Upper lobe of left lung (tissue), 6 donors: ENCODE measurements at regions not wholly inside any gene's neighbourhood (a gene's known extent, or its start where the extent isn't known, plus 50 kb on each side); places are given as distances from the start of the nearest gene placed in this dataset.
"Not testable (repeated sequence)": the region's sequence is repeated elsewhere in the genome, so short reads cannot be mapped to it uniquely, and the experiment has no call there.

Experiments
- ATAC-seq, 2 donors: fragments of 200-7000 bp; cut with Tn5 transposase; one replicate each; pipeline ENCODE4 v1.9.1; 2022; ENCODE audit warnings: mild to moderate bottlenecking in 2 of 2, moderate library complexity in 2 of 2; ENCODE audit not compliant: low FRiP score in 2 of 2
- DNase-seq, 2 donors: peaks; one replicate each; pipeline ENCODE4 v3.0.0-alpha.2; 2019 to 2020
- H3K27ac ChIP-seq, 4 donors: fragments of 200-600 bp; sonication (generic); one replicate each; pipeline ENCODE4 v1.5.1; 2016 to 2019
- H3K27me3 ChIP-seq, 4 donors: fragments of 200-600 bp; sonication (generic); one replicate each; pipeline ENCODE4 v1.5.1; 2017 to 2019
- H3K36me3 ChIP-seq, 4 donors: fragments of 200-600 bp; sonication (generic); one replicate each; pipeline ENCODE4 v1.5.1; 2016 to 2019
- H3K4me1 ChIP-seq, 4 donors: fragments of 200-600 bp; sonication (generic); one replicate each; pipeline ENCODE4 v1.5.1; 2018 to 2019
- H3K4me3 ChIP-seq, 4 donors: fragments of 200-600 bp; sonication (generic); one replicate each; pipeline ENCODE4 v1.5.1; 2017 to 2019; ENCODE audit warnings: mild to moderate bottlenecking in 2 of 4, moderate library complexity in 1 of 4
- H3K9me3 ChIP-seq, 4 donors: fragments of 200-600 bp; sonication (generic); one replicate each; pipeline ENCODE4 v1.5.1; 2018 to 2019
- CTCF ChIP-seq, 6 experiments: fragments of 450-650 bp in 4 of 6; fragments of 200-600 bp in 2 of 6; sonication (generic) in 2 of 6; IDR thresholded peaks; one replicate each; pipeline ENCODE4 v1.5.1; 2016 to 2019; ENCODE audit warnings: antibody characterized with exemption in 6 of 6
- EP300 ChIP-seq, 4 donors: sonication (generic); formaldehyde crosslinking; IDR thresholded peaks; one replicate each; pipeline ENCODE4 v1.5.1; 2017; ENCODE audit warnings: antibody characterized with exemption in 4 of 4, control low read depth in 2 of 4
- POLR2A ChIP-seq, 4 donors: fragments of 450-650 bp; IDR thresholded peaks; one replicate each; pipeline ENCODE4 v1.5.1; 2016 to 2017; ENCODE audit warnings: antibody characterized with exemption in 4 of 4, mild to moderate bottlenecking in 2 of 4
- POLR2AphosphoS5 ChIP-seq, 2 donors: sonication (generic); formaldehyde crosslinking; IDR thresholded peaks; one replicate each; pipeline ENCODE4 v1.5.1; 2017; ENCODE audit warnings: antibody characterized with exemption in 2 of 2
- WGBS, 2 donors: methylation state at CpG; one replicate each; pipeline ENCODE4 v1.1.5; 2017 to 2018; 5-methylcytosine and 5-hydroxymethylcytosine counted together
- donor health status: DM: no; HTN: no; CAD: no; lungs with moderate emphysema.
- donor health status: DM: no; HTN: yes; CAD: no; lungs with severe emphysema.

- Histone ChIP-seq H3K27ac (no peak overlapping the region), H3K4me1 (no peaks in the 10 kb centered on the region), H3K36me3 (no peaks in the 10 kb centered on the region), H3K4me3 (no peak overlapping the region), H3K27me3 (no peaks in the 10 kb centered on the region), H3K9me3 (peaks cover 0 to 7% (median 0%) of the 10 kb centered on the region in 4 donors)
- ATAC-seq (peak in 1 of 2 donors; percentile 37), DNase-seq (peak in 1 of 2 donors; percentile 17)
- TF ChIP-seq CTCF (IDR thresholded peaks at IDR 0.05) (no peak), POLR2AphosphoS5 (IDR thresholded peaks at IDR 0.05) (no peak), POLR2A (IDR thresholded peaks at IDR 0.05) (no peak), EP300 (IDR thresholded peaks at IDR 0.05) (no peak)
- 92% methylated on average over 2 of the region's 4 CpGs; no CpG with 5 or more reads in 1 of the 2 donors for WGBS, 2 donors
These were observed 163.5 kb downstream of the FAM47A start for GRCh38 chrX:33968611-33969010.

- Histone ChIP-seq H3K4me1 (no peaks in the 10 kb centered on the region), H3K4me3 (no peak overlapping the region), H3K9me3 (no peaks in the 10 kb centered on the region), H3K27ac (no peak overlapping the region), H3K36me3 (no peaks in the 10 kb centered on the region), H3K27me3 (no peaks in the 10 kb centered on the region)
- TF ChIP-seq POLR2AphosphoS5 (IDR thresholded peaks at IDR 0.05): no peak
- no peak for TF ChIP-seq POLR2A (IDR thresholded peaks at IDR 0.05)
- no peak for TF ChIP-seq CTCF (IDR thresholded peaks at IDR 0.05)
- no peak for TF ChIP-seq EP300 (IDR thresholded peaks at IDR 0.05)
- DNase-seq: no peak
- WGBS, 2 donors: 32 to 79% methylated on average over 2 of the region's 2 CpGs
- no peak for ATAC-seq
These were observed 182.8 kb downstream of the FAM47A start for GRCh38 chrX:33949300-33949699.

GRCh38 chrX:33926249-33926648 lies 205.9 kb downstream of the FAM47A start:
- not testable (repeated sequence) for H3K4me1 ChIP-seq, H3K27me3 ChIP-seq, ATAC-seq, H3K4me3 ChIP-seq, H3K36me3 ChIP-seq, DNase-seq, H3K27ac ChIP-seq, H3K9me3 ChIP-seq
- 87 to 99% methylated on average over 5 of the region's 5 CpGs for WGBS, 2 donors

- Histone ChIP-seq H3K4me1 (no peaks in the 10 kb centered on the region), H3K27ac (no peak overlapping the region), H3K4me3 (no peak overlapping the region), H3K9me3 (peaks cover 0 to 8% (median 0%) of the 10 kb centered on the region in 4 donors), H3K27me3 (no peaks in the 10 kb centered on the region), H3K36me3 (no peaks in the 10 kb centered on the region)
- ATAC-seq (no peak), DNase-seq (no peak)
- TF ChIP-seq POLR2A (IDR thresholded peaks at IDR 0.05): no peak
- no peak for TF ChIP-seq CTCF (IDR thresholded peaks at IDR 0.05)
- TF ChIP-seq EP300 (IDR thresholded peaks at IDR 0.05): no peak
- WGBS, 2 donors: 73 to 78% methylated on average over 2 of the region's 2 CpGs
These were observed 208.9 kb downstream of the FAM47A start for GRCh38 chrX:33923262-33923661.

GRCh38 chrX:33909836-33910235 lies 222.3 kb downstream of the FAM47A start:
- ATAC-seq: no peak
- no peaks in the 10 kb centered on the region for H3K27me3 ChIP-seq
- no peak for DNase-seq
- no peak overlapping the region for H3K4me3 ChIP-seq
- no peak overlapping the region for H3K27ac ChIP-seq
- TF ChIP-seq POLR2AphosphoS5 (IDR thresholded peaks at IDR 0.05) (no peak), EP300 (IDR thresholded peaks at IDR 0.05) (no peak), CTCF (IDR thresholded peaks at IDR 0.05) (no peak), POLR2A (IDR thresholded peaks at IDR 0.05) (no peak)
- no peaks in the 10 kb centered on the region for H3K36me3 ChIP-seq
- WGBS, 2 donors: 44 to 46% methylated on average over 1 of the region's 1 CpG
- no peaks in the 10 kb centered on the region for H3K9me3 ChIP-seq
- H3K4me1 ChIP-seq: no peaks in the 10 kb centered on the region
